ENCODE measurements at regions not wholly inside any gene's neighbourhood (a gene's known extent, or its start where the extent isn't known, plus 50 kb on each side); places are given as distances from the start of the nearest gene placed in this dataset.

DNA sequence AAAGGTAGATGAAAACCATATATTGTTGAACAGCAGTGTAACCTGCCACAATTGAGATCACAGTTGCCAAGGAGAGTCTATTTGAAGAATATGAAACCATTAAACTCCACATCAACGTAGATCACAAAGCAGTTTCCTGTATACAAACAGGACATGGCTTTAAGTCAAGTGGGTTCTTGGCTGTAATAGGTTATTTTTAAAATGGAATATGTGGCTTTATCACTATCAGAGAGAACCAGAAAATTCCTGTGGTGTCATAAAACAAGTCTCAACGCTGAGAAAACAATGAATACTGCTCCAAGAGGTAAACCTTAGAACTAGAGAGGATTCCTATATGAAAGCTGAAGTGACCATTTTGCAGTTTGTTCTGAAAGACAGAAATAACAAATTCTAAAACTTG is 999.7 kb downstream of the CDH11 start:
- no peak for DNase-seq
- no peaks in the 10 kb centered on the region for H3K27me3 Mint-ChIP-seq
- H3K4me1 Mint-ChIP-seq: no peaks in the 10 kb centered on the region
- H3K4me3 Mint-ChIP-seq: no peak overlapping the region
- H3K36me3 Mint-ChIP-seq (ENCODE audit: low read depth): no peaks in the 10 kb centered on the region
- H3K9me3 Mint-ChIP-seq: peaks cover 6% of the 10 kb centered on the region
- no peak overlapping the region for H3K27ac Mint-ChIP-seq
- ChIA-PET POLR2A (no interaction called here), CTCF (no interaction called here)

DNA sequence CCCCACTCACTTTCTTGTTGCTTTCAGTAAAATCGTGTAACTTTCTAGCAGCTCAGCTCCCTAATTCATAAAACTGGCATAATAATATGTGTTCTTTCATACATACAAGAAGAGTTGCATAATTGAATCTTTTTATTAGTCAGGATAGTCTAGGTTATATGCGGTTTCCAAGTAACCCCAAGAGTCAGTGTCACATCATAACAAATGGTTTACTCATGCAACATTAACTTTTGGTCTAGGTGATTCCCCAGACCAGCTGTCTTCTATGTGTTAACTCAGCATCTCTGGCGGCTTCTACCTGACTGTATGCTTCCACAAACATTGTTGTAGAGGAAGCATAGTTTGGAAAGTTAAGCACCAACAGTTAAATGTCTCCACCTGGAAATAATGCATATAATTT is 1000.4 kb downstream of the CDH11 start:
- Mint-ChIP-seq H3K36me3 (ENCODE audit: low read depth) (no peaks in the 10 kb centered on the region), H3K4me1 (no peaks in the 10 kb centered on the region), H3K27me3 (no peaks in the 10 kb centered on the region), H3K9me3 (peaks cover 7% of the 10 kb centered on the region), H3K27ac (no peak overlapping the region), H3K4me3 (no peak overlapping the region)
- no peak for DNase-seq
- ChIA-PET CTCF (no interaction called here), POLR2A (no interaction called here)

DNA sequence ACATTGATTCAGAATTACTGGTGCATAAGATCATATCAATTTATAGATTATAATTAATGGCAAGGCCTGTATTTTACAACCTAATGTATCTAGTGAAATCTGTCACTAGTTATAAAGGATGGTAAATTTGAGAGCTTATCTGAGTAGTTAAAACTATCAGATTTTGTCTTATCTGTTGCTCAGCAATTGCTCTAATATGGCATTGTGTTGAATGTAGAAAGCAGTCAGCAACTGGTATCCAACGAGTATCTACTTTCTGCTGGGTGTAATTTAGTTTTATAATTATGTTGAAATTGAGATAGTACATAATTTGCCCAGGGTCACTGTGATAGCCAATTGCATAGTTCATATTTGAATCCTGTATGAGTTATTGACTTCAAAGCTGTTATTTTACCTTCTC is 1005.7 kb downstream of the CDH11 start:
- H3K27ac Mint-ChIP-seq: no peak overlapping the region
- peaks cover 4% of the 10 kb centered on the region for H3K9me3 Mint-ChIP-seq
- H3K4me3 Mint-ChIP-seq: no peak overlapping the region
- no peaks in the 10 kb centered on the region for H3K4me1 Mint-ChIP-seq
- no peaks in the 10 kb centered on the region for H3K36me3 Mint-ChIP-seq (ENCODE audit: low read depth)
- DNase-seq: no peak
- ChIA-PET POLR2A (no interaction called here), CTCF (no interaction called here)
- H3K27me3 Mint-ChIP-seq: no peaks in the 10 kb centered on the region

DNA sequence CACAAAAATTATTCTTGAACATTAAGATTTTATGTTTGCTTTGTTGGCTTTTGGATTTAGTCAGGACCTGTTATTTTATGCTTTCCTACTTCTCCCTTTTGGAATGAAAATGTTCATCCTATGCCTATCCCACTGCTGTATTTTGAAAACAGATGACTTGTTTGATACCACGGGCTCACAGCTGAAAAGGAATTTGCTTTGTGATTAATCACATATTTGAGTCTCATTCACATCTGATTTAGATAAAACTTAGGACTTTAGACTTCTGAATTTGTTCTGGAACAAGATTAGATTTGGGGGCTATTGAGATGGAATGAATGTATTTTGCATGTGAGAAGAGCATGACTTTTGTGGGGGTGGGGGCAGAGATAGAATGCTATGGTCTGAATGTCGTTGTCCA is 1012.6 kb downstream of the CDH11 start:
- DNase-seq: no peak
- ChIA-PET POLR2A (no interaction called here), CTCF (no interaction called here)
- Mint-ChIP-seq H3K27me3 (no peaks in the 10 kb centered on the region), H3K9me3 (peaks cover 8% of the 10 kb centered on the region), H3K4me3 (no peak overlapping the region), H3K4me1 (no peaks in the 10 kb centered on the region), H3K36me3 (ENCODE audit: low read depth) (no peaks in the 10 kb centered on the region), H3K27ac (no peak overlapping the region)

DNA sequence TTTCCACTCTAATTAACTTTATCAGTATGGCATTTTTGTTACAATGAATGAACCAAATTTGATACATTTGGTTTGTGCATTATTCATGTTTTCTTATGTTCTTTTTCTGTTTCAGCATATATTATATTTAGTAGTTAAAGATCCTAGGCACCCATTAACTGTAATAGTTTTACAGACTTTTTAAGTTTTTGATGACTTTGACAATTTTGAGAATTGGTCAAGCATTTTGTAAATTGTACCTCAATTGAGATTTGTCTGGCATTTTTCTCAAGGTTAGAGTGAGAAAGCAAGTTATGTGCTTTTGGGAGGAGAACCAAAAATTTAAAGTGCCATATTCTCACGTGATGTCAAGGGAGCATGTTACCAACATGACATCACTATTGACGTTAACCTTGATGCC is 1019.2 kb downstream of the CDH11 start:
- no peaks in the 10 kb centered on the region for H3K36me3 Mint-ChIP-seq (ENCODE audit: low read depth)
- H3K4me1 Mint-ChIP-seq: no peaks in the 10 kb centered on the region
- CTCF ChIA-PET: no interaction called here

DNA sequence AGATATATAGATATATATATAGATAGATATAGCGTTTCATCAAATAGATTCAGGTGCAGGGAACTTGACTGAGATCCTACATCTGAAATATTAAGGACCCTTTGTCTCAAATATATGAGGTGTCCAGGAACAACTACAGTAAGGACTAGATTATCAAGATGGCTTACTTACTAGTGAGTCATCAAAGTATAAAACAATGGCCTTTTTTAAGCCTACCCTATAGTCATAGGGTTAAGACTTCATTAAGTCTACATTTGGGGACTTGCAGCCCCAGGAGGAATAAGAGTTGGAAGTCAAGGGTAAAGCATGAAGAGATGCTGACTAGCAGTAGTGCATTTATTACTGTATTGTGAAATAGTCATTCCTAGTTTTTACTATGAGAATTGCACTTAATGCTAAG is 1023.4 kb downstream of the CDH11 start:
- Mint-ChIP-seq H3K4me1 (no peaks in the 10 kb centered on the region), H3K4me3 (no peak overlapping the region), H3K36me3 (ENCODE audit: low read depth) (no peaks in the 10 kb centered on the region), H3K27me3 (no peaks in the 10 kb centered on the region), H3K9me3 (peaks cover 6% of the 10 kb centered on the region), H3K27ac (no peak overlapping the region)
- ChIA-PET CTCF (no interaction called here), POLR2A (no interaction called here)
- no peak for DNase-seq

More for the DNA sequence above, 1019.2 kb downstream of the CDH11 start:
- no peak overlapping the region for H3K4me3 Mint-ChIP-seq
- POLR2A ChIA-PET: no interaction called here
- peaks cover 3% of the 10 kb centered on the region for H3K9me3 Mint-ChIP-seq
- no peaks in the 10 kb centered on the region for H3K27me3 Mint-ChIP-seq
- no peak for DNase-seq
- H3K27ac Mint-ChIP-seq: no peak overlapping the region

DNA sequence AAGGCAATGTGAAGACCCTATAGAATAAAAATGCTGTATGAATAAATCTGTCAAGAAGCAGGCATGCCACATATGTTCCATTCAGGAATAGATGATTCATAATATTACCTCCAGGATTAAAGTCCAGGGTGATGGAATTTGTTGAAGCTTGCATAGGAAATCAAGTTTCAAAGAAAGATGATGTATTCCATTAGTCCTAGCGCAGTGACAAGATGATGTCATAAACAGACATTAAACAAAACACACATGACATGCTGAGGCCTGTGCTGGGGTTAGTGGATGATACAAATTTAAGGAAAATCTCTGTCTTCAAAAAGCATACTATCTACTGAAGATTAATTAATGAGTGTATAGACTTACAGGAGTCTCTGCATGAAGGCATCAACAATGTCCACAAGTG is 1025.2 kb downstream of the CDH11 start:
- peaks cover 6% of the 10 kb centered on the region for H3K9me3 Mint-ChIP-seq
- no peak overlapping the region for H3K4me3 Mint-ChIP-seq
- no peak overlapping the region for H3K27ac Mint-ChIP-seq
- no peaks in the 10 kb centered on the region for H3K36me3 Mint-ChIP-seq (ENCODE audit: low read depth)
- CTCF ChIA-PET: no interaction called here
- no peaks in the 10 kb centered on the region for H3K4me1 Mint-ChIP-seq
- no peaks in the 10 kb centered on the region for H3K27me3 Mint-ChIP-seq
- DNase-seq: no peak
- POLR2A ChIA-PET: no interaction called here

DNA sequence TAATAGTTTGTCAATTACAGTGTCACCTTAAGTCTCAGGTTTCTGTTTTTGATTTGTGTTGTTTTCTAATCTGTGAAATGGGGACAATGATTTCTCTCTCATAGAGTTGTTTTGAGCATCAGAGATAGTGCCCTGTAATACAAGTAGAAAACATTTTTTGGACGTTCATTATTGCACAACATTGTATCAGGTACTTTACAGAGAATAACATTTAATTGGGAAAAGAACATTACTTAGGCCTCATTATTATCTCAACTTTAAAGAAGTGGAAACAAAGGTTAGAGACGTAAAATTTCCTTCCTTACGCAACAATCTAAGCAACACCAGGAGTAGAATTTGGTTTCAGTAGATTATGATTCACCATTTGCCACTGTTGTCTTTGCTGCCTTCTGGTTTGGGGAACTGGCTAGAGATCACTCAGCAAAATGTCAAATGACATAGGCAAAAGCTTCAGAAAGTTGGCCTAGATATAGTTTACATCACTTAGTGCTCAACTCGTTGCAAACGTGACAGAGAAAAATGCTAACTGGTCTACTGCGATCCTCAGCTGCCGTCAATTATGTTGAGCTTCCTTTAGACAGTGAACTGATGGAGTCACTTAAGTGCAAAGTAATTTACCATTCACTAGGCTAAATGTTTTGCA is 1026.8 kb downstream of the CDH11 start:
- Mint-ChIP-seq H3K4me1 (no peaks in the 10 kb centered on the region), H3K9me3 (peaks cover 6% of the 10 kb centered on the region), H3K27ac (no peak overlapping the region), H3K4me3 (no peak overlapping the region), H3K36me3 (ENCODE audit: low read depth) (no peaks in the 10 kb centered on the region), H3K27me3 (no peaks in the 10 kb centered on the region)
- ChIA-PET POLR2A (no interaction called here), CTCF (no interaction called here)
- DNase-seq: no peak

DNA sequence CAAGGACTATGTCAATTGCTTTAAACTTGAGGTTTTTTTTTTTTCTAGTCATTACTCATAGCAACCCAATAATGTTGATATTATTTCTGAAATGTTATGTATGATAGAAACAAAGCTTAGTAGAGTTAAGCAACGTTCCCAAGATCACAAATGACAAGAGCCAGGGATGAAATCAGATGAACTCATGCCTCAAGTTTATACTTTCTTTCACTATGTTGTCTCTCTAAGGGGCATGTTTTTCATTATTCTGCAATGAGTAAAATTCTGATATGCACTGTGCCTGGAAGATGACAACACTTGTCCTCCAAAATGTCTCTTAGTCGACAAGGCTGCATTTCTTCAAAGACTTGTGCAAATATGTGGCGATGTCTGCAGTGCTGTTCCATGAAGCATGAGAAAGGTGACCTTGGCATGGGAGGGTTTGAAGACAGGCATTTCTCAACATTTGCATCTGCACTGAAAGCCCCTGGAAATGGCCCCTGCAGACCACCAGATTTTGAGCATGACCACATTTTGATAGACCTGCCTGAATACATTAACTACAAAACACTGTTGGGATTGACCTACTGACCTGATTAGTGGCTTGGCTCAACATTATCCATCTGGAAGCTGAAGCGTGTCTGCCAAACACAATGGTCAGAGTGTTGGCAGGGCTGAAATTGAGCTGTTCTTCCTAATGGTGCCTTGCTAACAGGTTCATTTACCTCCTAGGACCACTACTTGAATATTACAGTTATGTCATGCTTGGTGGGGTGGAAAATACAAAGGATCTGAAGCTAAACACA is 1027.5 kb downstream of the CDH11 start:
- ChIA-PET CTCF (no interaction called here), POLR2A (no interaction called here)
- Mint-ChIP-seq H3K9me3 (peaks cover 6% of the 10 kb centered on the region), H3K36me3 (ENCODE audit: low read depth) (no peaks in the 10 kb centered on the region), H3K4me1 (no peaks in the 10 kb centered on the region), H3K27me3 (no peaks in the 10 kb centered on the region), H3K27ac (no peak overlapping the region), H3K4me3 (no peak overlapping the region)
- DNase-seq: no peak

DNA sequence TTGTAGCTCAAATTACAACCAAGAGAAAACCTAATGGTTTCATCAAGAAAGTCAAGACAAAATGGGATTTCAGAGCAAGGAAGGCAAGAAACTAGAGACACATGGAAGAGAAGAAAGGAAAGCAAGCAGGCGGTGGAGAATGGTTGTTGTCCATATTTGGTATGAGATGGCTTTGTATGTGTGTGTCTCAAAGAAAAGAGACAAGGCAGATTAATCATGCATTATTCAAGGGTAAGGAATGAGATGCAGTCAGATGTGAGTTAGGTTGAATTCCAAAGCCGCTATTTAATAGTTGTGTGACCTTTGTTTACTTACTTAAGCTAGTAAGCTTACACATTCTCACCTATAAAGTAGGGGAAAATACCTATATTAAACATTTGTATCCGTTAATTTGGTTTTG is 1029.6 kb downstream of the CDH11 start:
- no peaks in the 10 kb centered on the region for H3K4me1 Mint-ChIP-seq
- peaks cover 5% of the 10 kb centered on the region for H3K9me3 Mint-ChIP-seq
- ChIA-PET POLR2A (no interaction called here), CTCF (no interaction called here)
- H3K4me3 Mint-ChIP-seq: no peak overlapping the region
- no peaks in the 10 kb centered on the region for H3K36me3 Mint-ChIP-seq (ENCODE audit: low read depth)
- H3K27ac Mint-ChIP-seq: no peak overlapping the region
- DNase-seq: no peak
- H3K27me3 Mint-ChIP-seq: no peaks in the 10 kb centered on the region

DNA sequence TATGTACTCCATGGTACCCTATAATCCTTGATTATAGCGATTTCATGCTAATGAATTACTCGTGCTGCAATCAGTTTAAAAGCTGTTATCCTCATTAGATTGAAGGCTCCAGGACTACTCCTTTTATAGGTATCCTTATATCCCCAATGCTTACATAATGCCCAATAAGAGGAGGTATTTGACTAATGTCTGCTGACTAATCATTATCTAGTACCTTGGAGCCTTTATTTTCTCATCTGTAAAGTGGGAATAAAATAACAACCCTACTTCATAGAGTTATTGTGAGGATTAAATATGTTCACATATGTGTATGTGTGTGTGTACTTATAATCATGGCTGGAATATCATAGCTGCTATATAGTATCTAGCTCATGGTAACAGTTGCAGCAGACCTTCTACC is 1031.5 kb downstream of the CDH11 start:
- POLR2A ChIA-PET: no interaction called here
- H3K9me3 Mint-ChIP-seq: peaks cover 5% of the 10 kb centered on the region
- no peak overlapping the region for H3K4me3 Mint-ChIP-seq
- CTCF ChIA-PET: no interaction called here
- H3K36me3 Mint-ChIP-seq (ENCODE audit: low read depth): no peaks in the 10 kb centered on the region
- no peak for DNase-seq
- no peaks in the 10 kb centered on the region for H3K4me1 Mint-ChIP-seq
- H3K27me3 Mint-ChIP-seq: no peaks in the 10 kb centered on the region
- H3K27ac Mint-ChIP-seq: no peak overlapping the region

DNA sequence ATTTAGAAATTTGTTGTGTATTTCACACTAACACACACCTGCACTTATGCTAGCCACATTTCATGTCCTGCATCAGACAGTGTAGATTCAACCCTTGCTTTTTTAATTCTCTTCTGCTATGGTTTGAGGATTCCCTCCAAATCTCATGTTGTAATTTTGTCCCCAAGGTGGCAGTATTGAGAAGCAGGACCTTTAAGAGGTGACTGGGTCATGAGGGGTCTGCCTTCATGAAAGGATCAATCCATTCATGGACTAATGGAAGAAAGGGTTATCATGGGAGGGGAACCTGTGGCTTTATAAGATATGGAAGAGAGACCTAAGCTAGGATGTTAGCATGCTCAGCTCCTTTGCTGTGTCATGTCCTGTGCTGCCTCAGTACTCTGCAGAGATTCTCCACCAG is 1032.2 kb downstream of the CDH11 start:
- Mint-ChIP-seq H3K9me3 (peaks cover 2% of the 10 kb centered on the region), H3K4me3 (no peak overlapping the region), H3K36me3 (ENCODE audit: low read depth) (no peaks in the 10 kb centered on the region), H3K27me3 (no peaks in the 10 kb centered on the region), H3K27ac (no peak overlapping the region), H3K4me1 (no peaks in the 10 kb centered on the region)
- ChIA-PET CTCF (no interaction called here), POLR2A (interaction anchor here (0.7 kb wide), 1 partner anchor 22 kb away, joined by 3 read pairs; no protein-coding TSS in a partner anchor)
- no peak for DNase-seq

DNA sequence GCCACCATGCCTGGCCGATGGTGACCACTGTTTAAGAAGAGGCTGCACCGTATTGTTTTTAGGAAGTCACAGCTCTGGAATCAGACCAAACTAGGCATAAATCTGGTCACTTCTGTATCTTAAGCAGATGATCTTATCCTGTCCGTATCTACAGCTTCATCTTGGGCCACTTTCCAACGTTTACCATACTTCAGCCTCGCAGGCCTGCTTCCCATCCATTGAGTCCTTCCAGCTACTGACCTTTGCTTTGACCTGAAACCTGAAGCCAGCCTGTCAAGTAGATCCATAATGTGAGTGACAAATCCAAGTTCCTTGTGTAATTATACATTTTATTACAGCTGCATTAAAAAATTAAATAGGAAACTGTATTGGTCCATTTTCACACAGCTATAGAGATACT is 1033.0 kb downstream of the CDH11 start:
- peaks cover 2% of the 10 kb centered on the region for H3K9me3 Mint-ChIP-seq
- ChIA-PET CTCF (no interaction called here), POLR2A (interaction anchor here (0.7 kb wide), 1 partner anchor 23 kb away, joined by 3 read pairs; no protein-coding TSS in a partner anchor)
- no peaks in the 10 kb centered on the region for H3K36me3 Mint-ChIP-seq (ENCODE audit: low read depth)
- no peak overlapping the region for H3K4me3 Mint-ChIP-seq
- DNase-seq: no peak
- no peak overlapping the region for H3K27ac Mint-ChIP-seq
- no peaks in the 10 kb centered on the region for H3K27me3 Mint-ChIP-seq
- H3K4me1 Mint-ChIP-seq: no peaks in the 10 kb centered on the region

DNA sequence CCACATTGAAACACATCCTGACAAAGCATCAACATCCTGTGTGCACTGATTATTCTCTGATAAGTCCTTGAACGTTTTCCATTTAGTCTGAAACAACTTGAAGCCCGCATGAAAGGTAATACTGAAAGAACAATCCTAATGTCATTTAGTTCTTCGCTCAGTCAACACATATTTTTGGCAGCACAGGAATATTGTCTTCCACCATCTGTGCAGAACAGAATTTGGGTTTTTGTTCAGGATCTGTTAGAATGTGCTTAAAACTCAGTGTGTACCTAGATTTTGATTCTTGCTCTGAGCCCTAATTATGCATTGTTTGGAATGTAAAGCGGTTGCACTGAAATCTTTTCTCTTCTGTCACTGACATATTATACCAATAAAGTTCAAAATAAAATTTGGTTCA is 1036.6 kb downstream of the CDH11 start:
- POLR2A ChIA-PET: no interaction called here
- no peaks in the 10 kb centered on the region for H3K27me3 Mint-ChIP-seq
- H3K36me3 Mint-ChIP-seq (ENCODE audit: low read depth): no peaks in the 10 kb centered on the region
- H3K4me1 Mint-ChIP-seq: no peaks in the 10 kb centered on the region
- peaks cover 6% of the 10 kb centered on the region for H3K9me3 Mint-ChIP-seq
- CTCF ChIA-PET: no interaction called here
- H3K4me3 Mint-ChIP-seq: no peak overlapping the region
- H3K27ac Mint-ChIP-seq: no peak overlapping the region
- no peak for DNase-seq
